ENCODE measurements at regions not wholly inside any gene's neighbourhood (a gene's known extent, or its start where the extent isn't known, plus 50 kb on each side); places are given as distances from the start of the nearest gene placed in this dataset.

DNA sequence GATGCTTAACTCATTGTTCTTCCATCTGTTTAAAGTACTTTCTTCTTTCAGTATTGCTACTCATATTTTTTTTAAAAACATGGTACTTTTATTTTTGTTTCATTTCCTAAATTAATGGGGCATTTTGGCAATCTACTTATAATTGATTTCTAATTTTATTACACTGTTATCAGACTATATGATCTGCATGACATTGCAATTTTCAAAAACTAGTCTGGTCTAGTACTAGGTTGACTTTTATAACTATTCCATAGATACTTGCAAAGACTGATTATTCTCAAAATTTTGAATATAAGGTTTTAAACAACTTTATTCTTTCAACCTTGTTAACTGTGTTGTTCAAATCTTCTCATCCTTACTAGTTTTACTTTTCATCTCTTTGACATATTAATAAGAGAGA, 63.9 kb upstream of the MVB12B start:
- H3K4me1 ChIP-seq (ENCODE audit: control insufficient read depth, insufficient read depth, low read length) = no peaks in the 10 kb centered on the region
- H3K36me3 ChIP-seq (ENCODE audit: control insufficient read depth, insufficient read depth, low read length) = no peaks in the 10 kb centered on the region
- no peak overlapping the region for H3K4me3 ChIP-seq (ENCODE audit: low read depth, low read length)
- no peaks in the 10 kb centered on the region for H3K27me3 ChIP-seq (ENCODE audit: control insufficient read depth, insufficient read depth, low read length)
- H3K9ac ChIP-seq (ENCODE audit: low read depth, low read length) = no peak overlapping the region
- no peaks in the 10 kb centered on the region for H3K9me3 ChIP-seq (ENCODE audit: control insufficient read depth, insufficient read depth, low read length)

DNA sequence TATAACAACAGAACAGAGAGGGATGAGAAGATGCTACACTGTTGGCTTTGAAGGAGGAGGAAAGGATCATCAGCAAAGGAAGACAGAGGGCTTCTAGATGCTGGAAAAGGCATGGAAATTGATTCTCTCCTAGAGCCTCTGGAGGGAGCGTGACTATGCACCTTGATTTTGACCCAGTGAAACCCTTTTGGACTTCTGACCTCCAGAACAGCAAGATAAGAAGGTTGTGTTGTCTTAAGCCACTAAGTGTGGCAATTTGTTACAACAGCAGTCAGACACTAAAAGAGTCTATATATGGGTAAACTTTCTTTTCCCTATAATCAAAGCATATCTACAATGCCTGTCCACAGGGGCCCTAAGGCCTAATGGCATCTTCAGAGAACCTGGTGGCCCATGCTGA, 56.1 kb upstream of the MVB12B start:
- H3K4me3 ChIP-seq (ENCODE audit: low read depth, low read length) = no peak overlapping the region
- no peaks in the 10 kb centered on the region for H3K9me3 ChIP-seq (ENCODE audit: control insufficient read depth, insufficient read depth, low read length)
- H3K4me1 ChIP-seq (ENCODE audit: control insufficient read depth, insufficient read depth, low read length) = no peaks in the 10 kb centered on the region
- no peak overlapping the region for H3K9ac ChIP-seq (ENCODE audit: low read depth, low read length)
- no peaks in the 10 kb centered on the region for H3K36me3 ChIP-seq (ENCODE audit: control insufficient read depth, insufficient read depth, low read length)
- H3K27me3 ChIP-seq (ENCODE audit: control insufficient read depth, insufficient read depth, low read length) = no peaks in the 10 kb centered on the region

DNA sequence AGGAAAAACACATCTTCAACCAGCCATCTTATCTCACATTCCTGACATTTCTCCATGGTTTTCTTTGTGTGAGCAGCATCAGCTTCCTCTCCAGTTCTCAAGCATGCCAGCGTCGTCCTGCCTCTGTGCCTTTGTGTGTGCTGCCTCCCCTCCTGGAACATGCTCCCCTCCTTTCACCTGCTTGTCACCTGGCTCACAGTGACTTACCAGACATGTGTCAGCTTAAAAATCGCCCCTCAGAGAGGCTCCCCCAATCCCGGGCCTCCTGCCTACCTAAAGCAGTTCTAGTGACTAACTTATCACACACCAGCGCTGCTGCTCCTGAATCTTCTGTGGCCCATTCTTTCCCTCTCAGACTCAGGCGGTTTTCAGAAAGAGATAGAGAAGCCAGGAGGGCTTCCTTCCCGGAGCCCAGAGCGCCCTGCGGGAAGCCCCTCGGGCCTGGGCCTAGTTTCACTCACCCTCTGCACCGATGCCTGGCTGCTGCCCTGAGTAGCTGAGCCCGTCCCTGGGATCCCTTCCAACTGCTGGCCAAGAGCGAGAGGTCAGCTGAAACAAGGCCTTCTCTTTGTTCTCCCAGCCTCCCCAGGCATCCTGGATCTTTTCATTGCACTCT, 51.1 kb upstream of the MVB12B start:
- Histone ChIP-seq H3K4me1 (ENCODE audit: control insufficient read depth, insufficient read depth, low read length) (no peaks in the 10 kb centered on the region), H3K4me3 (ENCODE audit: low read depth, low read length) (no peak overlapping the region), H3K27me3 (ENCODE audit: control insufficient read depth, insufficient read depth, low read length) (no peaks in the 10 kb centered on the region), H3K9me3 (ENCODE audit: control insufficient read depth, insufficient read depth, low read length) (no peaks in the 10 kb centered on the region), H3K9ac (ENCODE audit: low read depth, low read length) (no peak overlapping the region), H3K36me3 (ENCODE audit: control insufficient read depth, insufficient read depth, low read length) (no peaks in the 10 kb centered on the region)

GRCh38 chr9:126276056-126276728, 50.4 kb upstream of the MVB12B start:
- Histone ChIP-seq H3K27me3 (ENCODE audit: control insufficient read depth, insufficient read depth, low read length) (no peaks in the 10 kb centered on the region), H3K36me3 (ENCODE audit: control insufficient read depth, insufficient read depth, low read length) (no peaks in the 10 kb centered on the region), H3K9ac (ENCODE audit: low read depth, low read length) (no peak overlapping the region), H3K9me3 (ENCODE audit: control insufficient read depth, insufficient read depth, low read length) (no peaks in the 10 kb centered on the region), H3K4me1 (ENCODE audit: control insufficient read depth, insufficient read depth, low read length) (no peaks in the 10 kb centered on the region), H3K4me3 (ENCODE audit: low read depth, low read length) (no peak overlapping the region)
